Smooth muscle cell (in vitro differentiated cells): ENCODE measurements at regions not wholly inside any gene's neighbourhood (a gene's known extent, or its start where the extent isn't known, plus 50 kb on each side); places are given as distances from the start of the nearest gene placed in this dataset.
A peak's percentile ranks its signal among the peaks of the same experiment; 100 is the strongest.

Experiments used
- DNase-seq: peaks from one replicate; lab custom pipeline; 2025; ENCODE audit not compliant: unreplicated experiment; lab: John Stamatoyannopoulos, UW
- H2AFZ ChIP-seq: fragments of 200-600 bp; sonication (generic); 2 replicates; pipeline ENCODE4 v1.6.0; 2016; ENCODE audit warnings: antibody characterized with exemption, low read depth, mild to moderate bottlenecking
- H3F3A ChIP-seq: fragments of 200-600 bp; sonication (generic); 2 replicates; pipeline ENCODE4 v1.6.0; 2017; ENCODE audit warnings: antibody characterized with exemption, low read depth
- H3K27ac ChIP-seq: fragments of 200-600 bp; sonication (generic); 2 replicates; pipeline ENCODE4 v1.5.1; 2016; ENCODE audit warnings: low read depth, mild to moderate bottlenecking
- H3K27me3 ChIP-seq: fragments of 200-600 bp; sonication (generic); 2 replicates; pipeline ENCODE4 v1.6.1; 2016; ENCODE audit warnings: low read depth, mild to moderate bottlenecking
- H3K36me3 ChIP-seq: fragments of 200-600 bp; sonication (generic); 2 replicates; pipeline ENCODE4 v1.5.1; 2016; ENCODE audit warnings: low read depth
- H3K4me1 ChIP-seq: fragments of 200-600 bp; sonication (generic); 2 replicates; pipeline ENCODE4 v1.5.1; 2016; ENCODE audit warnings: low read depth
- H3K4me2 ChIP-seq: fragments of 200-600 bp; sonication (generic); 2 replicates; pipeline ENCODE4 v1.6.0; 2016; ENCODE audit warnings: mild to moderate bottlenecking
- H3K4me3 ChIP-seq: fragments of 200-600 bp; sonication (generic); 2 replicates; pipeline ENCODE4 v1.5.1; 2016; ENCODE audit warnings: mild to moderate bottlenecking
- H3K79me2 ChIP-seq: fragments of 200-600 bp; sonication (generic); 2 replicates; pipeline ENCODE4 v1.6.0; 2016; ENCODE audit warnings: low read depth, mild to moderate bottlenecking
- H3K9ac ChIP-seq: fragments of 200-600 bp; sonication (generic); 2 replicates; pipeline ENCODE4 v1.6.0; 2016; ENCODE audit warnings: low read depth
- H3K9me3 ChIP-seq: fragments of 200-600 bp; sonication (generic); replicated peaks from 2 replicates; pipeline ENCODE4 v1.5.1; 2016; ENCODE audit warnings: low read depth
- H4K20me1 ChIP-seq: fragments of 200-600 bp; sonication (generic); 2 replicates; pipeline ENCODE4 v1.6.0; 2016; ENCODE audit warnings: low read depth
- CTCF ChIP-seq: fragments of 200-600 bp; sonication (generic); IDR thresholded peaks from 2 replicates; pipeline ENCODE4 v1.5.1; 2017; ENCODE audit warnings: borderline replicate concordance, mild to moderate bottlenecking, antibody characterized with exemption; ENCODE audit not compliant: insufficient read depth, poor library complexity, severe bottlenecking
- WGBS: methylation state at CpG from one replicate; pipeline ENCODE4 v1.1.7; 2016; ENCODE audit warnings: low lambda C conversion rate; 5-methylcytosine and 5-hydroxymethylcytosine counted together

GRCh38 chr15:37249249-37249648 lies 148.9 kb upstream of the MEIS2 start:
- no peaks in the 10 kb centered on the region for H3K9me3 ChIP-seq
- DNase-seq = no peak
- H3K27ac ChIP-seq = no peak overlapping the region
- H4K20me1 ChIP-seq = no peaks in the 10 kb centered on the region
- peaks cover 14% of the 10 kb centered on the region for H3K4me1 ChIP-seq
- no peak overlapping the region for H3K4me3 ChIP-seq
- no peak overlapping the region for H3K9ac ChIP-seq
- no peaks in the 10 kb centered on the region for H3K36me3 ChIP-seq
- H3K4me2 ChIP-seq = no peak overlapping the region
- no peak overlapping the region for H2AFZ ChIP-seq
- no peak for TF ChIP-seq CTCF
- H3F3A ChIP-seq = peaks cover 3% of the 10 kb centered on the region
- no peaks in the 10 kb centered on the region for H3K27me3 ChIP-seq
- no peaks in the 10 kb centered on the region for H3K79me2 ChIP-seq

GRCh38 chr15:37252530-37252929 lies 152.2 kb upstream of the MEIS2 start:
- no peak for TF ChIP-seq CTCF
- H3K79me2 ChIP-seq = no peaks in the 10 kb centered on the region
- no peak overlapping the region for H3K27ac ChIP-seq
- no peak overlapping the region for H3K9ac ChIP-seq
- no peak for DNase-seq
- H3K36me3 ChIP-seq = no peaks in the 10 kb centered on the region
- no peak overlapping the region for H3K4me3 ChIP-seq
- no peaks in the 10 kb centered on the region for H3F3A ChIP-seq
- H3K9me3 ChIP-seq = no peaks in the 10 kb centered on the region
- 88% methylated on average over 3 of the region's 3 CpGs for WGBS
- H4K20me1 ChIP-seq = no peaks in the 10 kb centered on the region
- H3K4me2 ChIP-seq = no peak overlapping the region
- H2AFZ ChIP-seq = no peak overlapping the region
- no peaks in the 10 kb centered on the region for H3K4me1 ChIP-seq
- H3K27me3 ChIP-seq = no peaks in the 10 kb centered on the region

GRCh38 chr15:37253877-37254276 lies 153.5 kb upstream of the MEIS2 start:
- WGBS = 29% methylated on average over 7 of the region's 7 CpGs
- no peak for TF ChIP-seq CTCF
- H3F3A ChIP-seq = no peaks in the 10 kb centered on the region
- H2AFZ ChIP-seq = peak overlapping the region; percentile 56
- no peak for DNase-seq
- H3K27ac ChIP-seq = no peak overlapping the region
- peak overlapping the region; percentile 65 for H3K4me2 ChIP-seq
- H3K9me3 ChIP-seq = no peaks in the 10 kb centered on the region
- no peaks in the 10 kb centered on the region for H3K27me3 ChIP-seq
- no peaks in the 10 kb centered on the region for H3K79me2 ChIP-seq
- H3K36me3 ChIP-seq = no peaks in the 10 kb centered on the region
- no peak overlapping the region for H3K4me3 ChIP-seq
- H3K9ac ChIP-seq = no peak overlapping the region
- no peaks in the 10 kb centered on the region for H3K4me1 ChIP-seq
- H4K20me1 ChIP-seq = no peaks in the 10 kb centered on the region

- no peak for DNase-seq
- H3K4me3 ChIP-seq = no peak overlapping the region
- H4K20me1 ChIP-seq = no peaks in the 10 kb centered on the region
- no peaks in the 10 kb centered on the region for H3K9me3 ChIP-seq
- H3K79me2 ChIP-seq = no peaks in the 10 kb centered on the region
- H3K4me2 ChIP-seq = no peak overlapping the region
- no peak overlapping the region for H3K9ac ChIP-seq
- no peak overlapping the region for H2AFZ ChIP-seq
- no peaks in the 10 kb centered on the region for H3K27me3 ChIP-seq
- H3K27ac ChIP-seq = no peak overlapping the region
- H3K36me3 ChIP-seq = no peaks in the 10 kb centered on the region
- H3K4me1 ChIP-seq = no peaks in the 10 kb centered on the region
- TF ChIP-seq CTCF = no peak
- no peaks in the 10 kb centered on the region for H3F3A ChIP-seq
Observed at GRCh38 chr15:37260255-37260654, 159.9 kb upstream of the MEIS2 start.
